Prostate gland (tissue), 2 donors: ENCODE measurements at regions not wholly inside any gene's neighbourhood (a gene's known extent, or its start where the extent isn't known, plus 50 kb on each side); places are given as distances from the start of the nearest gene placed in this dataset.
A peak's percentile ranks its signal among the peaks of the same experiment; 100 is the strongest.

Experiments used
- DNase-seq: peaks from one replicate; pipeline ENCODE4 v3.0.0-alpha.2; 2019; ENCODE audit warnings: low spot score
- H3K27ac ChIP-seq, 2 donors: fragments of 200-600 bp; sonication (generic); 2 replicates each; pipeline ENCODE4 v1.5.1; 2017 to 2019
- H3K27me3 ChIP-seq: fragments of 200-600 bp; sonication (generic); replicated peaks from 2 replicates; pipeline ENCODE4 v1.5.1; 2019; ENCODE audit not compliant: insufficient read depth
- H3K36me3 ChIP-seq, 2 donors: fragments of 200-600 bp; sonication (generic); 1 replicate in 1 of 2; 2 replicates in 1 of 2; pipeline versions ENCODE4 v1.5.1 to v1.8.1; 2017 to 2019
- H3K4me1 ChIP-seq: fragments of 200-600 bp; sonication (generic); replicated peaks from 2 replicates; pipeline ENCODE4 v1.5.1; 2019
- H3K4me3 ChIP-seq, 2 donors: fragments of 200-600 bp; sonication (generic); 2 replicates each; pipeline ENCODE4 v1.5.1; 2017 to 2019
- H3K9me3 ChIP-seq: fragments of 200-600 bp; sonication (generic); 2 replicates; pipeline ENCODE4 v1.5.1; 2017
- CTCF ChIP-seq, 4 experiments: fragments of 200-600 bp in 2 of 4; fragments of 450-650 bp in 2 of 4; sonication (generic) in 2 of 4; IDR thresholded peaks; 1 replicate in 3 of 4; 2 replicates in 1 of 4; pipeline ENCODE4 v1.5.1; 2016 to 2019; ENCODE audit warnings: antibody characterized with exemption in 4 of 4, mild to moderate bottlenecking in 2 of 4, moderate library complexity in 2 of 4
- POLR2A ChIP-seq: fragments of 450-650 bp; IDR thresholded peaks from one replicate; pipeline ENCODE4 v1.6.1; 2016; ENCODE audit warnings: antibody characterized with exemption, mild to moderate bottlenecking
- POLR2AphosphoS5 ChIP-seq: sonication (generic); formaldehyde crosslinking; IDR thresholded peaks from one replicate; pipeline ENCODE4 v1.6.1; 2017; ENCODE audit warnings: antibody characterized with exemption
- WGBS: methylation state at CpG from one replicate; pipeline ENCODE4 v1.1.5; 2018; 5-methylcytosine and 5-hydroxymethylcytosine counted together
- intact Hi-C: fragments of 100-400 bp; cut with DNase I; formaldehyde crosslinking; loops from one replicate; pipeline ENCODE4 v1.14.2; 2022

GRCh38 chr7:18320971-18321567, 174.5 kb upstream of the HDAC9 start:
- DNase-seq: no peak
- TF ChIP-seq POLR2A (no peak), CTCF (IDR thresholded peaks at IDR 0.05) (peak in 2 of 4 experiments; percentile 31 to 49), POLR2AphosphoS5 (no peak)
- Histone ChIP-seq H3K27me3 (no peaks in the 10 kb centered on the region), H3K9me3 (no peaks in the 10 kb centered on the region), H3K27ac (peak overlapping the region; percentile 1 to 15), H3K36me3 (no peaks in the 10 kb centered on the region), H3K4me1 (no peaks in the 10 kb centered on the region), H3K4me3 (no peak overlapping the region)
- WGBS: 81% methylated on average over 2 of the region's 2 CpGs
- intact Hi-C loops: no loop called here

GRCh38 chr7:18330548-18330947, 165.0 kb upstream of the HDAC9 start:
- Histone ChIP-seq H3K27me3 (no peaks in the 10 kb centered on the region), H3K27ac (no peak overlapping the region), H3K36me3 (no peaks in the 10 kb centered on the region), H3K4me3 (no peak overlapping the region), H3K9me3 (no peaks in the 10 kb centered on the region), H3K4me1 (no peaks in the 10 kb centered on the region)
- intact Hi-C loops: no loop called here
- TF ChIP-seq CTCF (IDR thresholded peaks at IDR 0.05): no peak
- TF ChIP-seq POLR2A: no peak
- no peak for TF ChIP-seq POLR2AphosphoS5
- no peak for DNase-seq

- Histone ChIP-seq H3K27me3 (no peaks in the 10 kb centered on the region), H3K27ac (no peak overlapping the region), H3K4me3 (no peak overlapping the region), H3K36me3 (no peaks in the 10 kb centered on the region), H3K4me1 (no peaks in the 10 kb centered on the region), H3K9me3 (no peaks in the 10 kb centered on the region)
- WGBS: 78% methylated on average over 2 of the region's 2 CpGs
- intact Hi-C loops: no loop called here
- TF ChIP-seq CTCF (IDR thresholded peaks at IDR 0.05): no peak
- DNase-seq: no peak
Measured at GRCh38 chr7:18336626-18337025, 158.9 kb upstream of the HDAC9 start.

GRCh38 chr7:18337048-18337809, 158.3 kb upstream of the HDAC9 start:
- Histone ChIP-seq H3K4me1 (no peaks in the 10 kb centered on the region), H3K9me3 (no peaks in the 10 kb centered on the region), H3K4me3 (no peak overlapping the region), H3K36me3 (no peaks in the 10 kb centered on the region), H3K27ac (no peak overlapping the region), H3K27me3 (no peaks in the 10 kb centered on the region)
- intact Hi-C loops: no loop called here
- TF ChIP-seq POLR2AphosphoS5 (no peak), POLR2A (no peak), CTCF (IDR thresholded peaks at IDR 0.05) (no peak)
- 84% methylated on average over 5 of the region's 5 CpGs for WGBS
- DNase-seq: no peak
